GM19324 (cell line): ENCODE measurements at regions not wholly inside any gene's neighbourhood (a gene's known extent, or its start where the extent isn't known, plus 50 kb on each side); places are given as distances from the start of the nearest gene placed in this dataset.

Experiments
- ATAC-seq: cut with Tn5 transposase; IDR thresholded peaks from one replicate; pipeline ENCODE4 v1.9.1; 2021; ENCODE audit warnings: mild to moderate bottlenecking, moderate library complexity; ENCODE audit not compliant: unreplicated experiment, low FRiP score

- ATAC-seq = no peak
These were observed 269.0 kb downstream of the FAM76B start for GRCh38 chr11:95520369-95521132.

- no peak for ATAC-seq
These were observed 269.7 kb downstream of the FAM76B start for GRCh38 chr11:95519912-95520311.

- ATAC-seq = no peak
These were observed 272.1 kb downstream of the FAM76B start for GRCh38 chr11:95517453-95517852.

- no peak for ATAC-seq
These were observed 272.8 kb downstream of the FAM76B start for GRCh38 chr11:95516786-95517185.

GRCh38 chr11:95516175-95516574 is 273.4 kb downstream of the FAM76B start:
- ATAC-seq = no peak

- no peak for ATAC-seq
These were observed 274.2 kb downstream of the FAM76B start for GRCh38 chr11:95515371-95515770.

GRCh38 chr11:95514416-95515110 is 275.0 kb downstream of the FAM76B start:
- no peak for ATAC-seq

- ATAC-seq = no peak
These were observed 276.9 kb downstream of the FAM76B start for GRCh38 chr11:95512682-95513081.

- ATAC-seq = no peak
These were observed 277.4 kb downstream of the FAM76B start for GRCh38 chr11:95512177-95512576.

- ATAC-seq = no peak
These were observed 277.4 kb upstream of the SESN3 start for GRCh38 chr11:95508219-95508890.

GRCh38 chr11:95507794-95508193 is 276.8 kb upstream of the SESN3 start:
- ATAC-seq = no peak

- ATAC-seq = no peak
These were observed 275.8 kb upstream of the SESN3 start for GRCh38 chr11:95506777-95507176.

GRCh38 chr11:95505927-95506426 is 275.0 kb upstream of the SESN3 start:
- no peak for ATAC-seq

GRCh38 chr11:95503047-95503446 is 272.0 kb upstream of the SESN3 start:
- no peak for ATAC-seq

- ATAC-seq = no peak
These were observed 271.5 kb upstream of the SESN3 start for GRCh38 chr11:95502522-95502921.

GRCh38 chr11:95501761-95502266 is 270.8 kb upstream of the SESN3 start:
- ATAC-seq = no peak

- no peak for ATAC-seq
These were observed 269.5 kb upstream of the SESN3 start for GRCh38 chr11:95500466-95500865.

- ATAC-seq = no peak
These were observed 268.6 kb upstream of the SESN3 start for GRCh38 chr11:95499516-95500135.

GRCh38 chr11:95498722-95499425 is 267.9 kb upstream of the SESN3 start:
- ATAC-seq = no peak

- ATAC-seq = no peak
These were observed 265.9 kb upstream of the SESN3 start for GRCh38 chr11:95496901-95497300.
